ENCODE measurements at regions not wholly inside any gene's neighbourhood (a gene's known extent, or its start where the extent isn't known, plus 50 kb on each side); places are given as distances from the start of the nearest gene placed in this dataset.
"Not testable (repeated sequence)": the region's sequence is repeated elsewhere in the genome, so short reads cannot be mapped to it uniquely, and the experiment has no call there.

DNA sequence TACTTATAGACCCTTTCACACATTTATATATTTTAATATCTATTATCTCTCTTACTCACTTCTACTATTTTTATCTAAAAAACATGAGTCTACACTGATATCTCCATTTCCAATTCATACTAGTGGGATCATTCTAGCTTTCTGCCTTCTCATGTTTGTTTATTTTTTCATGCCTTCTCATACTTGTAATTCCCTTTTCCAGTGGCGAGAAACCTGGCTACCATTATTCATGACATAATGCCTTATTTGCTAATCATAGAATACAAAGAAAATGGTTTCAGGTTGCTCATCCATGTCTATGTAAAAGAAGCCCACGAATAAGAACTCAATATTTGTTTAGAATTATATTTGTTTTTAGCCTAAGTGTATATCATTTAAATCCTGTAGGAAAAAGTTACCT is 232.7 kb upstream of the ACTBL2 start:
- Histone ChIP-seq H4K20me1 (ENCODE audit: control insufficient read depth, extremely low read depth, insufficient read depth, low read length) (no peaks in the 10 kb centered on the region), H2AFZ (ENCODE audit: control insufficient read depth, low read length) (no peak overlapping the region), H3K4me1 (ENCODE audit: control insufficient read depth, extremely low read depth, insufficient read depth, low read length) (peaks cover 5% of the 10 kb centered on the region), H3K9me3 (ENCODE audit: control insufficient read depth, low read depth, low read length) (no peaks in the 10 kb centered on the region), H3K4me3 (ENCODE audit: control insufficient read depth in 2 of 3, extremely low read depth in 1 of 3, insufficient read depth in 2 of 3, low read depth in 1 of 3, low read length in 3 of 3) (no peak overlapping the region), H3K9me1 (ENCODE audit: control insufficient read depth, extremely low read depth, insufficient read depth, low read length) (no peaks in the 10 kb centered on the region), H3K27ac (ENCODE audit: control insufficient read depth, insufficient read depth, low read length) (no peak overlapping the region), H3K27me3 (ENCODE audit: control insufficient read depth, extremely low read depth, insufficient read depth, low read length) (no peaks in the 10 kb centered on the region), H3K9ac (ENCODE audit: control insufficient read depth, extremely low read depth, insufficient read depth, low read length) (no peak overlapping the region), H3K36me3 (ENCODE audit: control insufficient read depth in 2 of 2, extremely low read depth in 1 of 2, insufficient read depth in 2 of 2, low read length in 2 of 2) (no peaks in the 10 kb centered on the region), H3K79me2 (ENCODE audit: control insufficient read depth, insufficient read depth, low read length) (no peaks in the 10 kb centered on the region), H3K4me2 (ENCODE audit: control insufficient read depth, extremely low read depth, insufficient read depth, low read depth, low read length) (no peak overlapping the region)
- dilution Hi-C loops (cut with MboI; ENCODE audit: extremely low pct_ligation_motif_present, low sequenced_read_pairs), result no loop called here
- DNase-seq (ENCODE audit: low read depth, low spot score) (no peak), FAIRE-seq (no peak)
- TF ChIP-seq EZH2 (IDR thresholded peaks at IDR 0.05; ENCODE audit: low read length), result no peak
- TF ChIP-seq, protein P1, sequence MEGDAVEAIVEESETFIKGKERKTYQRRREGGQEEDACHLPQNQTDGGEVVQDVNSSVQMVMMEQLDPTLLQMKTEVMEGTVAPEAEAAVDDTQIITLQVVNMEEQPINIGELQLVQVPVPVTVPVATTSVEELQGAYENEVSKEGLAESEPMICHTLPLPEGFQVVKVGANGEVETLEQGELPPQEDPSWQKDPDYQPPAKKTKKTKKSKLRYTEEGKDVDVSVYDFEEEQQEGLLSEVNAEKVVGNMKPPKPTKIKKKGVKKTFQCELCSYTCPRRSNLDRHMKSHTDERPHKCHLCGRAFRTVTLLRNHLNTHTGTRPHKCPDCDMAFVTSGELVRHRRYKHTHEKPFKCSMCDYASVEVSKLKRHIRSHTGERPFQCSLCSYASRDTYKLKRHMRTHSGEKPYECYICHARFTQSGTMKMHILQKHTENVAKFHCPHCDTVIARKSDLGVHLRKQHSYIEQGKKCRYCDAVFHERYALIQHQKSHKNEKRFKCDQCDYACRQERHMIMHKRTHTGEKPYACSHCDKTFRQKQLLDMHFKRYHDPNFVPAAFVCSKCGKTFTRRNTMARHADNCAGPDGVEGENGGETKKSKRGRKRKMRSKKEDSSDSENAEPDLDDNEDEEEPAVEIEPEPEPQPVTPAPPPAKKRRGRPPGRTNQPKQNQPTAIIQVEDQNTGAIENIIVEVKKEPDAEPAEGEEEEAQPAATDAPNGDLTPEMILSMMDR (optimal IDR thresholded peaks at IDR 0.05 in 1 of 3, IDR thresholded peaks at IDR 0.05 in 1 of 3, conservative IDR thresholded peaks at IDR 0.05 in 1 of 3; ENCODE audit: extremely low read depth in 1 of 3, insufficient read depth in 2 of 3, low read length in 3 of 3), result no peak

DNA sequence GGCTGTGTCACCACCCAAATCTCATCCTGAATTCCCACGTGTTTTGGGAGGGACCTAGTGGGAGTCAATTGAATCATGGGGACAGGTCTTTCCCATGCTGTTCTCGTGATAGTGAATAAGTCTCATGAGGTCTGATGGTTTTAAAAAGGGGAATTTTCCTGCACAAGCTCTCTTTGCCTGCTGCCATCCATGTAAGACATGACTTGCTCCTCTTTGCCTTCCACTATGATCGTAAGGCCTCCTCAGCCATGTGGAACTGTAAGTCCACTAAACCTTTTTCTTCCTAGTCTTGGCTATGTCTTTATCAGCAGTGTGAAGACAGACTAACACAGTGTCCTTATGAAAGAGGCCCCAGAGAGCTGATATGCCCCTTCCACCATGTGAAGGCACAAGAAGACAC is 230.9 kb upstream of the ACTBL2 start:
- H3K9me1 ChIP-seq (ENCODE audit: control insufficient read depth, extremely low read depth, insufficient read depth, low read length); H3K27ac ChIP-seq (ENCODE audit: control insufficient read depth, insufficient read depth, low read length); dilution Hi-C loops (cut with MboI; ENCODE audit: extremely low pct_ligation_motif_present, low sequenced_read_pairs); H3K4me1 ChIP-seq (ENCODE audit: control insufficient read depth, extremely low read depth, insufficient read depth, low read length); H3K36me3 ChIP-seq (ENCODE audit: control insufficient read depth in 2 of 2, extremely low read depth in 1 of 2, insufficient read depth in 2 of 2, low read length in 2 of 2); H3K9ac ChIP-seq (ENCODE audit: control insufficient read depth, extremely low read depth, insufficient read depth, low read length); FAIRE-seq; H2AFZ ChIP-seq (ENCODE audit: control insufficient read depth, low read length); H3K27me3 ChIP-seq (ENCODE audit: control insufficient read depth, extremely low read depth, insufficient read depth, low read length); H3K4me2 ChIP-seq (ENCODE audit: control insufficient read depth, extremely low read depth, insufficient read depth, low read depth, low read length); H3K4me3 ChIP-seq (ENCODE audit: control insufficient read depth in 2 of 3, extremely low read depth in 1 of 3, insufficient read depth in 2 of 3, low read depth in 1 of 3, low read length in 3 of 3); H3K79me2 ChIP-seq (ENCODE audit: control insufficient read depth, insufficient read depth, low read length); H3K9me3 ChIP-seq (ENCODE audit: control insufficient read depth, low read depth, low read length); DNase-seq (ENCODE audit: low read depth, low spot score); H4K20me1 ChIP-seq (ENCODE audit: control insufficient read depth, extremely low read depth, insufficient read depth, low read length): not testable (repeated sequence)

- FAIRE-seq, result no peak
- dilution Hi-C loops (cut with MboI; ENCODE audit: extremely low pct_ligation_motif_present, low sequenced_read_pairs), result no loop called here
- Histone ChIP-seq H3K27ac (ENCODE audit: control insufficient read depth, insufficient read depth, low read length) (no peak overlapping the region), H2AFZ (ENCODE audit: control insufficient read depth, low read length) (no peak overlapping the region), H4K20me1 (ENCODE audit: control insufficient read depth, extremely low read depth, insufficient read depth, low read length) (no peaks in the 10 kb centered on the region), H3K9me3 (ENCODE audit: control insufficient read depth, low read depth, low read length) (no peaks in the 10 kb centered on the region), H3K4me2 (ENCODE audit: control insufficient read depth, extremely low read depth, insufficient read depth, low read depth, low read length) (no peak overlapping the region), H3K4me1 (ENCODE audit: control insufficient read depth, extremely low read depth, insufficient read depth, low read length) (peaks cover 5% of the 10 kb centered on the region), H3K9me1 (ENCODE audit: control insufficient read depth, extremely low read depth, insufficient read depth, low read length) (no peaks in the 10 kb centered on the region), H3K4me3 (ENCODE audit: control insufficient read depth in 2 of 3, extremely low read depth in 1 of 3, insufficient read depth in 2 of 3, low read depth in 1 of 3, low read length in 3 of 3) (no peak overlapping the region), H3K36me3 (ENCODE audit: control insufficient read depth in 2 of 2, extremely low read depth in 1 of 2, insufficient read depth in 2 of 2, low read length in 2 of 2) (no peaks in the 10 kb centered on the region), H3K27me3 (ENCODE audit: control insufficient read depth, extremely low read depth, insufficient read depth, low read length) (no peaks in the 10 kb centered on the region), H3K9ac (ENCODE audit: control insufficient read depth, extremely low read depth, insufficient read depth, low read length) (no peak overlapping the region), H3K79me2 (ENCODE audit: control insufficient read depth, insufficient read depth, low read length) (no peaks in the 10 kb centered on the region)
- DNase-seq (ENCODE audit: low read depth, low spot score), result no peak
- TF ChIP-seq, protein P1 (optimal IDR thresholded peaks at IDR 0.05 in 1 of 3, IDR thresholded peaks at IDR 0.05 in 1 of 3, conservative IDR thresholded peaks at IDR 0.05 in 1 of 3; ENCODE audit: extremely low read depth in 1 of 3, insufficient read depth in 2 of 3, low read length in 3 of 3), result no peak
- no peak for TF ChIP-seq EZH2 (IDR thresholded peaks at IDR 0.05; ENCODE audit: low read length)
Observed at GRCh38 chr5:57711946-57712345, 229.3 kb upstream of the ACTBL2 start.
